Activated naive CD4-positive, alpha-beta T cell treated with anti-CD3 and anti-CD28 coated beads, Interleukin-2, amount 50 U/mL, for 24 hours (primary cell): ENCODE measurements at regions not wholly inside any gene's neighbourhood (a gene's known extent, or its start where the extent isn't known, plus 50 kb on each side); places are given as distances from the start of the nearest gene placed in this dataset.

Experiments
- H3K27ac Mint-ChIP-seq: one replicate; pipeline ENCODE4 v1.8.0; 2021; ENCODE audit warnings: mild to moderate bottlenecking, mixed read lengths
- H3K27me3 Mint-ChIP-seq: one replicate; pipeline ENCODE4 v1.8.0; 2021; ENCODE audit warnings: mixed read lengths
- H3K36me3 Mint-ChIP-seq: one replicate; pipeline ENCODE4 v1.8.0; 2021; ENCODE audit warnings: mixed read lengths
- H3K4me1 Mint-ChIP-seq: one replicate; pipeline ENCODE4 v1.8.0; 2021; ENCODE audit warnings: mixed read lengths
- H3K4me3 Mint-ChIP-seq: one replicate; pipeline ENCODE4 v1.8.0; 2021; ENCODE audit warnings: mild to moderate bottlenecking, mixed read lengths
- H3K9me3 Mint-ChIP-seq: one replicate; pipeline ENCODE4 v1.8.0; 2021; ENCODE audit warnings: mixed read lengths

DNA sequence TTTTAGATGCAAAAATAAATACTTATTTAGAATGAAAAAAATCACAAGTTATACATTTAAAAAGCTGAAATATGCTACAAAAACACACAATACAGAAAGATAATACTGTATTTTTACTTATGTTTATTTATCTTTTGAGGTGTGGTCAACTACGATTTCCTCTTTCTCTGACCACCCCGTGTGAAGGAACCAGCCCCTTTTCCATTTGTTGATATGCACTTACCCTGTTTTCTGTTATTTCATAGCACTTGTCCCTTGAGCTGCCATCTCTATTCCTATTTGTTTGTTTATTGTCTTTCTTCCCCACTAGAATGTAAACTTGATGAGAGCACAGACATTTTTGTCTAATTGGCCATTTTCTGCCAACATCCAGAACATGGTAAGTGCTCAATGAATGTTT lies 460.5 kb upstream of the TRIB2 start:
- peak overlapping the region; percentile 3 for H3K27ac Mint-ChIP-seq
- no peak overlapping the region for H3K4me3 Mint-ChIP-seq
- no peaks in the 10 kb centered on the region for H3K27me3 Mint-ChIP-seq
- H3K4me1 Mint-ChIP-seq = no peaks in the 10 kb centered on the region
- H3K9me3 Mint-ChIP-seq = no peaks in the 10 kb centered on the region
- H3K36me3 Mint-ChIP-seq = no peaks in the 10 kb centered on the region

DNA sequence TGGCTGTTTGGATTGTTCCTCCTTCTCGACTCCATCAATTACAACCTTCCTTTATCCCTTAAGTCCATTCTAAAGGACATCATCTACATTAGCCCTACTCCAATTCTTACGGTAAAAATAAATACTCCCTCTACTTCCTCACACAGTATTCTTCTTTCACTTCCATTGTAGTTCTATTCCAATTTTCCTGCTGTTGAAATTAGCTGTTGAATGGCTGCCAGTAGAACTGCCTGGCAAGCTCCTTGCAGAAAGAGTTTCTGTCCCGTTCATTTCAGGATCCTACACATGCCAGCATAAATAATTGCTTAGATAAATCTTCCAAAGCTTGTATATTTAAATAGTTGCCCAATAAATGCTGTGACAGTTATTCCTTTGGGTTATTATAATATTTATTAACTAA lies 459.3 kb upstream of the TRIB2 start:
- H3K9me3 Mint-ChIP-seq = no peaks in the 10 kb centered on the region
- H3K27me3 Mint-ChIP-seq = no peaks in the 10 kb centered on the region
- H3K4me3 Mint-ChIP-seq = no peak overlapping the region
- no peak overlapping the region for H3K27ac Mint-ChIP-seq
- no peaks in the 10 kb centered on the region for H3K36me3 Mint-ChIP-seq
- peaks cover 10% of the 10 kb centered on the region for H3K4me1 Mint-ChIP-seq

DNA sequence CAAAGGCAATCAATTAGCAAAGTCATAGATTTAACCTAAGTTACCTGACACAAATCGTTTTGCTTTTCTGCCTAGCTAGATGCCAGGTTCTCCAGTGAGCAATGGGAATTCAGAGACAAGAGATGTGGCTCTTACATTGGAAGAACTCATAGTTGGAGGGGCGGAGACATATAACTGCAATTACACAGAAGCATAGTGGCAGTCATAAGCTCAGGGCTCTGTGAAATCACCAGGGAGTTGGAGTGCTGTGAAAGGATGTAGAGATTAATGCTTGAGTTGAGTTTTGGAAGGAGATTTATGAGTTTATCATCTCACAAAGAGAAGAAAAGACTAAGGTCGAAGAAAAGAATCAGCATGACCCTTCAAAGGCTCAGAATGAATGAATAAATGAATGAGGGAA lies 457.2 kb upstream of the TRIB2 start:
- no peaks in the 10 kb centered on the region for H3K36me3 Mint-ChIP-seq
- H3K27me3 Mint-ChIP-seq = no peaks in the 10 kb centered on the region
- no peaks in the 10 kb centered on the region for H3K9me3 Mint-ChIP-seq
- peak overlapping the region; percentile 9 for H3K27ac Mint-ChIP-seq
- no peak overlapping the region for H3K4me3 Mint-ChIP-seq
- peaks cover 28% of the 10 kb centered on the region for H3K4me1 Mint-ChIP-seq

DNA sequence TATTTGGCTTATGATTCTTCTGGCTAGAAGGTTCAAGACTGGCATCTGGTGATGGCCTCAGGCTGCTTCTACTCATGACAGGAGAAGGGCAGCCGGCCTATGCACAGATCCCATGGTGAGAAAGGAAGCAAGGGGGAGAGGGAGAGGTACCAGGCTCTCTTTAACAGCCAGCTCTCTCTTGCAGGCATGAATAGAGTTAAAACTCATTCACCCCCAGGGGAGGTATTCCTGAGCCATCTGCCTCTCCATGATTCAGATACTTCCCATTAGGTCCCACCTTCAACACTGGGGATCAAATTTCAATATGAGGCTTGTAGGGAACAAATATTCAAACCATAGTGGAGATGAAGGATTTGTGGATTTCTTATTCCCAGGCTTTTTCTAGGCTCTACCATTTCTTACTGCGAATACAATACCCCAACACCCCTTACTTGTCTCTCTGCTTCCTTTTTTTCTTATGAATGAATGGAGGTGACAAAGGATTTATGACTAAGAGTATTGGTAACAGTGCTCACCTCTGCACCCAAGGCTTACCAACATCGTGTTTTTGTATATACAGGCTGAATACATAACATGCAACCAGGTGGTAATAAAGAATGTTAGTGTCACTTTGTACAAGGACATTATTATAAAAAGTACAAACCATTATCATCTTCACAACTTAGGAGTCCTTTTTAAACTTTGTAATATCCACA lies 454.6 kb upstream of the TRIB2 start:
- no peak overlapping the region for H3K27ac Mint-ChIP-seq

DNA sequence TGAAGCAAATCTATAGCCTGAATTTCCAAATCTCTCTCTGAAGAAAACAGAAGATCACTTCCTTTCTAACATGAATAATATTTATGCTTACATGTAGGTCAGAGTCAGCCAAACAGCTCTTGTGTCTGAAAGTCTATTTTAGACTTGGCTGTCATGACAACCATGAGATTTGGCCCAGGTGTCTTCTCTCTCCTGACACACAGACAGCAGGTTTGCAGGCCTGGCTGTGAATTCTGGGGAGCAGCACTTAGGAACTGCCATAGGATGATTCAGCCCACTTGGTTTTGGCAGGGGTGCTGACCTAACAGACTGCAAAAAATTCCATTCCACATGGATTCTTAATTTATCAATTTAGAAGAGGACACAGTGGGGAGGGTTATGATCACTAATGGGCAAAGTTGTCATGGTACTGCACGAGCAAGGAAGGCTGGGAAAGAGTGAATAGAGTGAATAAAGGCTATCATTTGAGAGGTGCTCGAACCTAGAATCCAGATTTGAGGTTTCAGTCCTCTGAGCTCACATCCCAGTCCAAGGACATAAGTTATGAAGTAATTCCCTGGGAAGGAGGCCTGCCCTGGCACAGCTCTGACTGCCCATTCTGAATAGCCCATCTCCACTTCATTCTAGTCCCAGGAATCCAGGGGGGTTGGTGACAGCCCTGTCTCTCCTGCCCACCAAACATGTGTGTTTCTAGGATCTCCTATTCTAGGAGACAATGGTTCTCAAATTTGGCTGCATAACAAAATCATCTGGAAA lies 453.9 kb upstream of the TRIB2 start:
- no peaks in the 10 kb centered on the region for H3K27me3 Mint-ChIP-seq
- H3K36me3 Mint-ChIP-seq = no peaks in the 10 kb centered on the region
- no peak overlapping the region for H3K4me3 Mint-ChIP-seq
- H3K4me1 Mint-ChIP-seq = peaks cover 46% of the 10 kb centered on the region
- H3K27ac Mint-ChIP-seq = no peak overlapping the region
- no peaks in the 10 kb centered on the region for H3K9me3 Mint-ChIP-seq

More for the DNA sequence above, 454.6 kb upstream of the TRIB2 start:
- Mint-ChIP-seq H3K4me1 (peaks cover 46% of the 10 kb centered on the region), H3K36me3 (no peaks in the 10 kb centered on the region), H3K27me3 (no peaks in the 10 kb centered on the region), H3K4me3 (no peak overlapping the region), H3K9me3 (no peaks in the 10 kb centered on the region)

DNA sequence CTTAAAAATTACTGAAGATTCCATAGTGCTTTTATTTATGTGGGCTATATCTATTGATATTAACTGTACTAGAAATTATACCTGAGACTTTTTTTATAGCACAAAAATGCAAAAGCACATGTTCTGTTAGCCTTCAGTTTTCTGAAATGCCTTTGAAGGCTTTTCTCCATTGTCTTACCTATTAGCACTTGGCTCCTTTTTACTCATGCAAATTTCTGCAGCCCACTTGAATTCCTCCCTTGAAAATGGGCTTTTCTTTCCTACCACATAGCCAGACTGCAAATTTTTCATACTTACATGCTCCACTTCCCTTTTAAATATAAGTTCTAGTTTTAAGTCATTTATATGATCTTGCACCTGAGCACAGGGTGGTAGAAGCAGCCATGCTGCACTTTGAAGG lies 453.0 kb upstream of the TRIB2 start:
- no peaks in the 10 kb centered on the region for H3K36me3 Mint-ChIP-seq
- no peak overlapping the region for H3K27ac Mint-ChIP-seq

DNA sequence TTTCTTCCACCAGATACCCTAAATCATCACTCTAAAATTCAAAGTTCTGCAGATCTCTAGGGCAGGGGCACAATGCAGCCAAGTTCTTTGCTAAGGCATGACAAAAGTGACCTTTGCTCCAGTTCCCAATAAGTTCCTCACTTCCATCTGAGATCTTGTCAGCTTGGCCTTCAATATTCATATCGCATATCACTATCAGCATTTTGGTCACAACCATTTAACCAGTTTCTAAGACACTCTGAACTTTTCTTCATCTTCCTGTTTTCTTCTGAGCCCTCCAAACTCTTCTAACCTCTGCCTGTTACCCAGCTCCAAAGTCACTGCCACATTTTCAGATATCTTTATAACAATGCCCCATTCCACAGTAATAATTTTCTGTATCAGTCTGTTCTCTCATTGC lies 452.6 kb upstream of the TRIB2 start:
- Mint-ChIP-seq H3K9me3 (no peaks in the 10 kb centered on the region), H3K27ac (peak overlapping the region; percentile 37), H3K27me3 (no peaks in the 10 kb centered on the region), H3K4me1 (peaks cover 46% of the 10 kb centered on the region), H3K36me3 (no peaks in the 10 kb centered on the region), H3K4me3 (no peak overlapping the region)

More for the DNA sequence above, 453.0 kb upstream of the TRIB2 start:
- no peaks in the 10 kb centered on the region for H3K27me3 Mint-ChIP-seq
- no peaks in the 10 kb centered on the region for H3K9me3 Mint-ChIP-seq
- H3K4me3 Mint-ChIP-seq = no peak overlapping the region
- peaks cover 46% of the 10 kb centered on the region for H3K4me1 Mint-ChIP-seq

DNA sequence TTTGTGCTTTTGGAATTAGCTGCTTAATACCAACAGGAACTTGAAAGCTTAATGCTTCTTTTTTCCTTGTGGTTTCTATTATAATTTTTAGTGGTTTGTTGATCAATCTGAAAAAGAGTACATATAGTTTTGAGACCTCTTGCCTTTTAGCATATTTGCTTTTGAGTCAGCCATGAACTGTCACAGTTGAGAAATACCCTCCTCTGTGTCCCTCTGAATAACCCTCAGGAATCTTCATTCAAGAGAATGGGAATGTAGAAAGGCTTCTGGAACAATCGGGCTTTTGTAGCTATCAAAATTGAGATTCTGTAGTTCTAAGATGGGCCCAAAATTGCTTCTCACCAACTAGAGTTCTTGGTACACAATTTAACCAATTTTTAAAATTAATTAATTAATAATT lies 451.1 kb upstream of the TRIB2 start:
- Mint-ChIP-seq H3K27me3 (no peaks in the 10 kb centered on the region), H3K36me3 (no peaks in the 10 kb centered on the region), H3K4me1 (peaks cover 55% of the 10 kb centered on the region), H3K4me3 (no peak overlapping the region), H3K27ac (no peak overlapping the region), H3K9me3 (no peaks in the 10 kb centered on the region)

DNA sequence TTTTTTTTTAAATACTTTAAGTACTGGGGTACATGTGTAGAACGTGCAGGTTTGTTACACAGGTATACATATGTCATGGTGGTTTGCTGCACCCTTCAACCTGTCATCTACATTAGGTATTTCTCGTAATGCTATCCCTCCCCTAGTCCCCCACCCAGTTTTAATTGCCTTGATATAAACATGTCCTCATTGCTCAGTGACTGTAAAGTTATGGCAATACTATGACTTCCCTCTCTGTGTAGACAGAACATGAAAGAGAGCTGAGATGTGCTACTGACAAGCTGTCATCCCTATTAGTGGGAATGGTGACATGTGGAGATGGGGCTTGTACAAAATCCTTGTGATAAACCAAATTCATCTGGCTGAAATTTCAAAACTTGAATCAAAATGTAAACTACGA lies 449.7 kb upstream of the TRIB2 start:
- no peak overlapping the region for H3K4me3 Mint-ChIP-seq
- H3K27me3 Mint-ChIP-seq = no peaks in the 10 kb centered on the region
- no peaks in the 10 kb centered on the region for H3K9me3 Mint-ChIP-seq
- H3K36me3 Mint-ChIP-seq = no peaks in the 10 kb centered on the region
- no peak overlapping the region for H3K27ac Mint-ChIP-seq
- peaks cover 62% of the 10 kb centered on the region for H3K4me1 Mint-ChIP-seq

DNA sequence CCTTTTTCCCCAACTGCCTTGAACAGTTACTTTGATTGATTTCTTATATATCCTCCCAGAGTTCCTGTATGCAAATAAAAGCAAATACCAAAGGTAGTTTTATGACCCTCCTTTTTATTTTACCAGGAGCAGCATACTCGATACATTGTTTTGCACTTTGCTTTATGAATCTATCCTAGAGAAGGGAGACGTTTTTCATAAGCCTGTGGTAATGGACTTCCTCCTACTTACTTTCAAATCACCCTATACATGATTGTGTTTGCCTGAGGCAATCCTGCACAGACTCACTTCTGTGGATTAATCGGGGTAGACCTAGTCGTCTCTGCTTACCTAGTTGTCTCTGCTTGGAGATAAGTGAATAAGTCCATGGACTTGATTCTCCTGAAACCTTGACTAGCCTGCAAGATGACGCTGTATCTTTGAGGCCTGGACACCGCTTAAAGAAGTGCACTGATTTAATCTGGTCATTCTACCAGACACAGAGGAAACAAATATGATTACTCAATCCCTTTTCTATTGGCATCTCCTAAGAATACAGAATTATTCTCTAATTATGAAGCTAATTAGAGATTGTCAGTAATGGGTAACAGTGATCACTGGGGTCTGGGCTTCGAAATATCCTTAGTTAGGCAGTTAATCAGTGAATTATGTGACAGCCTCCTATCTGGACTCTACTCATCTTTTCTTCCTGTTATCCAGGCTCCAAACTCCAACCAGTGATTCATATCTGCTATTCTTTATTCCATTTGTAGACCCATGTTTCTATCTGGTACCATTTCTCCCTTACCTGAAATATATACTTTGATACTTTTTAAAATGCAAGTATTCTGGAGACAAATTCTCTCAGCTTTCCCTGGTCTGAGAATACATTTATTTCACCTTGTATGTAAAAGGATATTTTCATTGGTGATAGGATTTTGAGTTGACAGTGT lies 447.4 kb upstream of the TRIB2 start:
- Mint-ChIP-seq H3K27ac (no peak overlapping the region), H3K27me3 (no peaks in the 10 kb centered on the region), H3K9me3 (no peaks in the 10 kb centered on the region), H3K4me3 (no peak overlapping the region), H3K36me3 (no peaks in the 10 kb centered on the region), H3K4me1 (peaks cover 47% of the 10 kb centered on the region)

DNA sequence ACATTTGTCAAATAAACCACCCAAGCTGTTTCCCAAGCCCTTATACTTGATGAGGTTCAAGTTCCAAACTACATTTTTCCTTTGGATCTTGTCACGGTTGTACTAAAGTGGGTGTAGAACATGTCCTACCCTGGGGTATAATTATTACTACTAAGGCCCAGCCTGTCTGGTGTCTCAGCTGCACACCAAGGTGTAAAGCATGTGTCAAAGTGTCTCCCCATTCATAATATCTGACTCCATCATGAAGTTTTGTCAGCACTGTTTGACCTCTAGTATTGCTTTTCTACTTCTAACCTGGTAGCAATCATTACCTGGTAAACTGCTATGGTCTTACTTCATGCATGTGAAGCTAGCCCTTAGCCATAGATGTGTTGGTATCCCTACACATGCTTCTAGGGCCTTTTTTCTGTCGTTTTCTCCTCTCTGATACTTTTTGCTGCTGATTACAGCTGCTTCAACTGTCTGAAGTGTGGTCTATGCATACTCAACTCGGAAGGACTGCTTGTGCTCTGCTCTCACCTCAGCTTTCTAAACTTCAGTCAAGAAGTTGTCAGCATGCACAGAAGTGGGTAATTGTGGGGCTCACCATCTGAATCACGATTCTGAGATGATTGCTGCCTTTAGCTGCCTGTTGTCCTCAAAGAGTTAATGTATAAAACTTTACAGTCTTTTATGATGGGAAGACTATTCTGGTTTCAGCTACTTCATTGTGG lies 445.7 kb upstream of the TRIB2 start:
- H3K36me3 Mint-ChIP-seq = peaks cover 2% of the 10 kb centered on the region
- H3K4me3 Mint-ChIP-seq = peak overlapping the region; percentile 66
- no peaks in the 10 kb centered on the region for H3K9me3 Mint-ChIP-seq
- H3K4me1 Mint-ChIP-seq = peaks cover 33% of the 10 kb centered on the region
- H3K27ac Mint-ChIP-seq = no peak overlapping the region
- no peaks in the 10 kb centered on the region for H3K27me3 Mint-ChIP-seq

DNA sequence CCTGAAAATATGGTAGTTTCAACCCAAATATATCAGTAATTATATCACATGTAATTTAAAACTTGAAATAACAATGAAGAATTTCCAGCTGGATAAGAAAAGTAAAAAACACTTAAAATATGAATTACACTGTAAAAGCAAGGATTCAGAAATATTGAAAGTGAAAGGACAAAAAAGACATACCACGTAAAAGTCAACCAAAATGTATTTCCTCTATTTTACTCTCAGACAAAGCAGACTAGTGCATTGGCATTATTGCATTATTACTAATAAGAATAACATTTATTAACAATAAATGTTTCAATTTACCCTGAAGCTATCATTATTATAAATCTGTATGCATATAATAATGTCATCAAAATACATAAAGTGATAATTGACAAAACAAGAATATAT lies 445.1 kb upstream of the TRIB2 start:
- H3K9me3 Mint-ChIP-seq = no peaks in the 10 kb centered on the region
- H3K4me1 Mint-ChIP-seq = peaks cover 28% of the 10 kb centered on the region
- H3K27me3 Mint-ChIP-seq = no peaks in the 10 kb centered on the region
- H3K27ac Mint-ChIP-seq = no peak overlapping the region
- H3K4me3 Mint-ChIP-seq = peak overlapping the region; percentile 66
- H3K36me3 Mint-ChIP-seq = peaks cover 2% of the 10 kb centered on the region

DNA sequence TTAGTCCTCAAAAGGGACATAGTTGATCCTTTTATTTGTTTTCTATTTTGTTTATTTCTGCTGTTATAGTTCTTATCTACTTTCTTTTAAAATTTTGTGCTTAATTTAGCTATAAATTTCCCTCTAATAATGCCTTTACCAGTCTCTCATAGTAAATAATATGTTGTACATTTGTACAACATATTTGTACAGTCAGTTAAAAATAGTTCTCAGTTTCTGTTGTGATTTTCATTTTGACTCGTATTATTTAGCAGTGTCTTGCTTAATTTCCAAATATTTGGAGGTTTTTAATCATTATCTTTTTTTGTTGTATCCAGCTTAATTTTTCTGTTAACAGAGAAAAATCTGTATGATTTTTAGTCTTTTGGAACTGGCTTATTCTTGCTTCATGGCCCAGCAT lies 443.6 kb upstream of the TRIB2 start:
- Mint-ChIP-seq H3K4me3 (no peak overlapping the region), H3K9me3 (no peaks in the 10 kb centered on the region), H3K27me3 (no peaks in the 10 kb centered on the region), H3K4me1 (peaks cover 38% of the 10 kb centered on the region), H3K36me3 (peaks cover 2% of the 10 kb centered on the region), H3K27ac (no peak overlapping the region)

DNA sequence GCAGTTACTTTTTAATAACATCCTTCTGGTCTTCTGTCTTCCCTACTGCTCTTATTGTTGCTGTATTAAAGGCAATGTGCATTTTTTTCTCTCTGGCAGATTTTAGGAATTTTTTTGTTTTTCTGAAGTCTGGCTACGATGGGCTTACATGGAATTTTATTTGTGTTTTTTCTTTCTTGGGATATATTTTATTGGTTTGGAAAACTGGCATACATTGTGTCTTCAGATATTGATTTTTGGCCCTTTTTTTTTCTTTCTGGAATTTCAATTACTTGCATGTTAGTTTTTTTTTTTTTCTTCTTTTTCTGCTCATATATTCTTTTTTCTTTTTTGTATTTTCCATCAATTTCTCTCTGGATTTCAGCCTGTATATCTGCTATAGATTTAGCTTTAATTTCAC lies 442.1 kb upstream of the TRIB2 start:
- Mint-ChIP-seq H3K27ac (no peak overlapping the region), H3K4me3 (no peak overlapping the region)

More for the DNA sequence above, 442.1 kb upstream of the TRIB2 start:
- H3K27me3 Mint-ChIP-seq = no peaks in the 10 kb centered on the region
- no peaks in the 10 kb centered on the region for H3K9me3 Mint-ChIP-seq
- peaks cover 38% of the 10 kb centered on the region for H3K4me1 Mint-ChIP-seq
- peaks cover 2% of the 10 kb centered on the region for H3K36me3 Mint-ChIP-seq
